ENCODE measurements at regions not wholly inside any gene's neighbourhood (a gene's known extent, or its start where the extent isn't known, plus 50 kb on each side); places are given as distances from the start of the nearest gene placed in this dataset.

DNA sequence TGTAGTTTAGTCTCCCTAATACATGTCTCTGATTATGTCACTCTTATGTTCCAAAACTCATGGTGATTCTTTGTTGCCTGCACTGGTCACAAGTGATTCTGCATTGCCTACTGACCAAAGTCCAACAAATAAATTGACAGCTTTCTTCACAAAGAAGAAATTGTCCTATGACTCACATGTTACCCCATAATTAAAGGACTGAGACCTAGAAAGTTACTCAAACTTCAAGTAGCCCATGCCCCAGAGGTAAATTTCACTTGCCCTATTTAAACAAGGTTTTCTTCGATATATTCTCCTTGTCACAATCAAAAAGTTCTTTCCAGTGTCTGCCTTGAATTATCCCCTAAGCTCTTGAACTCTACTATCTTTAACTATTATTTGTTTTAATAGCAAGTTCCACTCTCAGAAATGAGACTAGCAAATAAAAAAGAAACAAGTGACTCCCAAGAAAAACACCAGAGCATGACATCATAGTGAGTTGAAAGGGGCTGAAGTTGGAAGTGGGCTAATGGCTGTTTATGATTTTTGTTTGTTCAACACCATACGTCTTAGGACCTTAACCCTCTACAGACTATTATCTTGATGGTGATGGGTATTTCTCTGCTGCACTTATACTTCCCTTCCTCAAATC is 94.5 kb upstream of the BLID start (continued):
- TF ChIP-seq BHLHE40 (IDR thresholded peaks at IDR 0.05; ENCODE audit: low read depth, low read length): no peak

DNA sequence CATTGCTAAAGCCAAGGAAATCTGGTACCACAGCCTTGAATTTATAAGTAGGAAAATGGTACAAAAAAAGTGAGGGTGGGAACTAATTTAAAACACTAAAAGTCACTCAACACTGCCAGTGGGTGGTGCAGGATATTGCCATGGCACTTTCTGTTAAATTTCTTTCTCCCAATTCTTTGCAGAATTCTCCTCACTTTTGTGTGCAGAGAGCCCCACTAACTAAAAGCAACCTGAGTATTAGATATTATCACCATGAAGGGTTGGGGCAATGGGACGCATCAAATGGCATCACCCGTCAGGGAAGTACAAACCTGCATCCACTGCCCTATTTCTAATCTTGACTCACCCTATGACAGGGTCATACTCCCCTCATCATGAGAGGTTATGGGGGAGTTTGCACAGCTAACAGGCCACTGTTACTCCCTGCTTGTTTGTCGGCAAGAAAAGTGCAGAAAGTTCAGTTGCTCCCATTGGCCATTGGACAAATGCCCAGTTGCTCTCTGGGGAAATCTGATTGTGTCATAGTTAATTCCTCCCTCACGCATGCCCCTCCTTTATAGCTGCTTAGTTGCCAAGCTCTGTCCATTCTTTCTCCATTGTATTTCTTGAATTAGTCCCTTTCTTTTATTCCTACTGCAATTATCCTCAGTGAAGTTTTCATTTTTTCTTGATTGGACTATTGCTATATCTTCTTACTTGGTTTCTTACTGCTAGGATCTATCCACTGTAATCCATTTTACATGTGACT is 93.8 kb upstream of the BLID start:
- ATAC-seq (ENCODE audit: low read depth) (peak; percentile 4), DNase-seq (peak; percentile 88)
- dilution Hi-C loops (cut with HindIII; ENCODE audit: low sequenced_read_pairs, unreplicated experiment): no loop called here

More for the DNA sequence above, 93.8 kb upstream of the BLID start:
- H3K14ac ChIP-seq (replicated peaks; ENCODE audit: low read depth, low read length): peak overlapping the region; percentile 95
- TF ChIP-seq MAZ (IDR thresholded peaks at IDR 0.05; ENCODE audit: borderline replicate concordance, low read depth, low read length) (peak; percentile 78; the same call in 1 of the 2 replicates), RAD21 (IDR thresholded peaks at IDR 0.05; ENCODE audit: low read length) (no peak), POLR2A (IDR thresholded peaks at IDR 0.05; ENCODE audit: low read depth, low read length) (no peak), CEBPB (IDR thresholded peaks at IDR 0.05; ENCODE audit: low read depth, low read length) (peak; percentile 89)
- TF ChIP-seq, protein P1, sequence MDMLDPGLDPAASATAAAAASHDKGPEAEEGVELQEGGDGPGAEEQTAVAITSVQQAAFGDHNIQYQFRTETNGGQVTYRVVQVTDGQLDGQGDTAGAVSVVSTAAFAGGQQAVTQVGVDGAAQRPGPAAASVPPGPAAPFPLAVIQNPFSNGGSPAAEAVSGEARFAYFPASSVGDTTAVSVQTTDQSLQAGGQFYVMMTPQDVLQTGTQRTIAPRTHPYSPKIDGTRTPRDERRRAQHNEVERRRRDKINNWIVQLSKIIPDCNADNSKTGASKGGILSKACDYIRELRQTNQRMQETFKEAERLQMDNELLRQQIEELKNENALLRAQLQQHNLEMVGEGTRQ (IDR thresholded peaks at IDR 0.05; ENCODE audit: low read depth, low read length): no peak
- H3K23ac ChIP-seq (ENCODE audit: low read depth, low read length): peak overlapping the region; percentile 98; the same call in 1 of the 2 replicates
- H3K18ac ChIP-seq (ENCODE audit: low read depth, low read length): peak overlapping the region; percentile 94
- H2AK9ac ChIP-seq (replicated peaks; ENCODE audit: low read depth, low read length, poor library complexity): peak overlapping the region; percentile 33
- H2BK120ac ChIP-seq (ENCODE audit: low read depth, low read length): peak overlapping the region; percentile 97
- H3K9me1 ChIP-seq (ENCODE audit: insufficient read depth, low read length): peaks cover 29% of the 10 kb centered on the region
- peak overlapping the region; percentile 38 for H3K4me2 ChIP-seq (ENCODE audit: low read depth, low read length)
- peak overlapping the region; percentile 96 for H3K27ac ChIP-seq (ENCODE audit: insufficient read depth, low read length)
- H2AK5ac ChIP-seq (ENCODE audit: low read depth, low read length): peak overlapping the region; percentile 95
- H3K27me3 ChIP-seq (ENCODE audit: control insufficient read depth, insufficient read depth, low read length): no peaks in the 10 kb centered on the region
- WGBS, 2 experiments (ENCODE audit: extremely low coverage in 2 of 2, insufficient read length in 1 of 2): no CpG with 5 or more reads among the region's 4 CpGs
- H2BK15ac ChIP-seq (ENCODE audit: low read depth, low read length): peak overlapping the region; percentile 88
- H3K56ac ChIP-seq (ENCODE audit: extremely low read depth, insufficient read depth, low read length): peak overlapping the region; percentile 87
- ChIA-PET CTCF (interaction anchor here (0.6 kb wide), 1 partner anchor 554 kb away, joined by 4 read pairs; no protein-coding TSS in a partner anchor), POLR2A (ENCODE audit: unreplicated experiment) (no interaction called here)
- H2BK5ac ChIP-seq (ENCODE audit: low read depth, low read length, poor library complexity, severe bottlenecking): peak overlapping the region; percentile 99
- H3K4me1 ChIP-seq (ENCODE audit: control insufficient read depth, insufficient read depth, low read length): peaks cover 51% of the 10 kb centered on the region
- H3K4me3 ChIP-seq (ENCODE audit: insufficient read depth, low read depth, low read length): no peak overlapping the region
- peak overlapping the region; percentile 89 to 93 for H4K8ac ChIP-seq (ENCODE audit: low read depth in 2 of 2, low read length in 2 of 2)
- in situ Hi-C loops (cut with MboI; ENCODE audit: low sequenced_read_pairs) (loop anchor here (5.0 to 25.0 kb wide), 3 partner anchors 105 to 897 kb away; no protein-coding TSS in a partner anchor), intact Hi-C loops (cut with micrococcal nuclease) (loop anchor here (10.0 kb wide), 2 partner anchors 175 to 745 kb away; no protein-coding TSS in a partner anchor)
- peaks cover 43 to 67% of the 10 kb centered on the region in 2 experiments for H3K79me1 ChIP-seq (ENCODE audit: low read depth in 1 of 2, low read length in 2 of 2)
- no peak overlapping the region for H2AFZ ChIP-seq (replicated peaks; ENCODE audit: low read length, poor library complexity)
- H4K5ac ChIP-seq (ENCODE audit: low read depth, low read length): peak overlapping the region; percentile 96
- peak overlapping the region; percentile 98 for H4K91ac ChIP-seq (ENCODE audit: insufficient read depth, low read depth, low read length)
- no peaks in the 10 kb centered on the region for H4K20me1 ChIP-seq (ENCODE audit: insufficient read depth, low read length)
- H3K36me3 ChIP-seq (ENCODE audit: control insufficient read depth, insufficient read depth, low read length): no peaks in the 10 kb centered on the region
- no TSS peak for BruUV-seq (replicated peaks)
- no peaks in the 10 kb centered on the region for H3K9me3 ChIP-seq (ENCODE audit: control insufficient read depth, insufficient read depth, low read length)
- peak overlapping the region; percentile 94 for H3K4ac ChIP-seq (ENCODE audit: low read depth, low read length)
- peak overlapping the region; percentile 8; the same call in 1 of the 2 replicates for H3K9ac ChIP-seq (ENCODE audit: low read depth, low read length)
- peak overlapping the region; percentile 93 for H2BK20ac ChIP-seq (ENCODE audit: low read depth, low read length)
